ENCODE measurements at regions not wholly inside any gene's neighbourhood (a gene's known extent, or its start where the extent isn't known, plus 50 kb on each side); places are given as distances from the start of the nearest gene placed in this dataset.

- TF ChIP-seq MAX (IDR thresholded peaks at IDR 0.05), result no peak
- TF ChIP-seq TCF12 (IDR thresholded peaks at IDR 0.05; ENCODE audit: low read depth), result no peak
- TF ChIP-seq CEBPB (IDR thresholded peaks at IDR 0.05), result no peak
- TF ChIP-seq RAD21 (IDR thresholded peaks at IDR 0.05; ENCODE audit: low read depth), result no peak
- no peak for TF ChIP-seq REST (IDR thresholded peaks at IDR 0.05; ENCODE audit: low read depth)
- no peak for TF ChIP-seq YY1 (IDR thresholded peaks at IDR 0.05; ENCODE audit: low read depth)
- no peak for TF ChIP-seq CREB1 (IDR thresholded peaks at IDR 0.05; ENCODE audit: low read depth)
- TF ChIP-seq TEAD4 (IDR thresholded peaks at IDR 0.05), result no peak
- TF ChIP-seq EGR1 (IDR thresholded peaks at IDR 0.05), result no peak
- TF ChIP-seq FOXM1 (IDR thresholded peaks at IDR 0.05; ENCODE audit: borderline replicate concordance, low read depth), result no peak
- no peak for TF ChIP-seq TAF1 (IDR thresholded peaks at IDR 0.05; ENCODE audit: low read depth)
These were observed 168.5 kb downstream of the MYLK4 start for GRCh38 chr6:2582268-2582667.
